ENCODE measurements at regions not wholly inside any gene's neighbourhood (a gene's known extent, or its start where the extent isn't known, plus 50 kb on each side); places are given as distances from the start of the nearest gene placed in this dataset.
"Not testable (repeated sequence)": the region's sequence is repeated elsewhere in the genome, so short reads cannot be mapped to it uniquely, and the experiment has no call there.

- not testable (repeated sequence) for TF ChIP-seq CTCF (IDR thresholded peaks at IDR 0.05); RFX5 (IDR thresholded peaks at IDR 0.05); USF2 (IDR thresholded peaks at IDR 0.05); PHF8 (IDR thresholded peaks at IDR 0.05; ENCODE audit: borderline replicate concordance, low read depth); FOSB (CRISPR knock-in tag; IDR thresholded peaks at IDR 0.05); HOXA7 (CRISPR knock-in tag; IDR thresholded peaks at IDR 0.05); MYC (IDR thresholded peaks at IDR 0.05; ENCODE audit: borderline replicate concordance, low read length); RCOR1 (IDR thresholded peaks at IDR 0.05; ENCODE audit: low read depth, low read length); POLR2A (IDR thresholded peaks at IDR 0.05; ENCODE audit: low read length); KDM1A (IDR thresholded peaks at IDR 0.05; ENCODE audit: low read depth); NFE2L2 (conservative IDR thresholded peaks at IDR 0.05; ENCODE audit: low read length); GATA3 (IDR thresholded peaks at IDR 0.05; ENCODE audit: borderline replicate concordance); HOXB13 (CRISPR knock-in tag; IDR thresholded peaks at IDR 0.05; ENCODE audit: low read depth); ELK1 (IDR thresholded peaks at IDR 0.05; ENCODE audit: low read depth, low read length)
Measured at GRCh38 chr1:109853972-109854371, 56.7 kb upstream of the CSF1 start.

Measured in A549 (cell line).